GM19238 (cell line): ENCODE measurements at regions not wholly inside any gene's neighbourhood (a gene's known extent, or its start where the extent isn't known, plus 50 kb on each side); places are given as distances from the start of the nearest gene placed in this dataset.
"Not testable (repeated sequence)": the region's sequence is repeated elsewhere in the genome, so short reads cannot be mapped to it uniquely, and the experiment has no call there.

Experiments used
- DNase-seq: peaks from one replicate; pipeline ENCODE4 v3.0.0; 2011; ENCODE audit warnings: low spot score; ENCODE audit not compliant: insufficient read length

DNA sequence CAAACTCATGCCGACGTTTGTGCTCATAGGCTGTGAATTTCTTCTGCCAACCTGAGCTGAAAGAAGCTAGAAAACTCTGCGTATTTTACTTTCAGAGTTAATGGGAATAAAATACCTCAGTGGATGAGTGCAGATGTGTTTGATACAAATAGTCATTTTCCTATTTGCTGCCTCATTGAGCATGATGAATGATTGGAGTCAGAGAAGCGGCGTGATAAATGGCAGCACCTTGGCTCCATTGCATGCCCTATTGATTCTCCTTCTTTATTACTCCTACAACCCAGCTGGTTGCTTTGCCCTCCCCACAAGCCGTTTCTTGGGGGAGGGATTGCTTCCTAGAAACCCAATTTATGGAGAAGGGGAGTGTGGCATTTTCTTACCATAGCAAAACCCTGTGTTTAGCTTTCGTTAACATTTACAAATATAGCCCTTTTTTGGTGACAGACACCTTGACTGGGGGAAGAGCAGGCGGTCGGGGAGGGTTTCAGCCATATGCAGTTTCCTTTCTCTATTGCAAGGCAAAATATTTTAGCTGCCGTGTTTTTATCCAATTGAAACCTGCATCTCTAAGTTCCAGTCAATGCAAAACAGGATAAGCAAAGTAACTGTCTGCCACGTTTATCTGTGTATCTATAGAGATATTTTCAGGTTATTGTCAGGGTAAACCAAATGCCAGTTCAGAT lies 93.1 kb upstream of the TBCA start:
- DNase-seq = no peak

- DNase-seq = no peak
Observed at GRCh38 chr5:77867914-77868313, 91.8 kb upstream of the TBCA start.

DNA sequence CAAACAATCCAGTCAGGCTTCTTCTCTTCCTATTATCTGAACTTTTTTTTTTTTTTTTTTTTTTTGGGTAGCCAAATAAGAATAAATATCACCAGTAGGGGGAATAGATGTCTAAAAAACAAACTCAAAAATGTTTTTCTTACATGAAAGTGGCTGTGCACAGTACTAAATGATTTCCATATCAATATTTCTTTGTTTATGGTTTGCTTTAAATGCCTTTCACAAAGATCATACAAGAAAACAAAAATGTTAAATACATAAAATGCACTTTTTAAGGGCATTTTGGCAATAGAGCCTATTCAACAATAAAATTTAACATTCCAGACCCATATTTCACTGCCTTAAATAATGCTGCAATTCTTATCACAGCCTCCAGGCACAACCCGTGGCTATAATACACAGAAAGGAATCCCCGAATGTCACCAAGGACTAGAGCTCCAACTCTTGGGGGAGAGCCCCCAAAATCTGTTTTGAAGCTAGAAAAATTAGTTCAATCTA lies 91.1 kb upstream of the TBCA start:
- no peak for DNase-seq

DNA sequence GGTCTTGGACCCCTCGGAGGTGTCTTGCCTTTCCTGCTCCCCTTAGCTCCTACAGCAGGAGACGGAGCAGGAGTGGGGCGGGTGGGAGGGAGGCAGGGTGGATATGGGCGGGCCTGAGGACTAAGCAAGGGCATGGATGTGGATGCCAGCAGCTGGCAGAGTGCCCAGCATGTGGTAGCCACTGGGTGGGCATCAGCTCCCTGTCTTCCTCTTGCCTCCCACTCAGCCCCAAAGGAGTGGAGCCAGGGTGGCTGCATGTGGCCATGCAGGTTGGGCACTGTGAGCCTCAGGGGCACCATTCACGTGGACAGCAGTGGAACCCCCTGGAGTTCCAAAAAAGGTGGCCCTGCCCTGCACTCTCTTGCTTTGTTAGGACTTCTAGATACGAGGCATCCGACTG lies 90.1 kb upstream of the TBCA start:
- DNase-seq = no peak

- DNase-seq = no peak
Observed at GRCh38 chr5:77864997-77865396, 88.9 kb upstream of the TBCA start.

GRCh38 chr5:77863181-77863580 lies 87.0 kb upstream of the TBCA start:
- DNase-seq = no peak

DNA sequence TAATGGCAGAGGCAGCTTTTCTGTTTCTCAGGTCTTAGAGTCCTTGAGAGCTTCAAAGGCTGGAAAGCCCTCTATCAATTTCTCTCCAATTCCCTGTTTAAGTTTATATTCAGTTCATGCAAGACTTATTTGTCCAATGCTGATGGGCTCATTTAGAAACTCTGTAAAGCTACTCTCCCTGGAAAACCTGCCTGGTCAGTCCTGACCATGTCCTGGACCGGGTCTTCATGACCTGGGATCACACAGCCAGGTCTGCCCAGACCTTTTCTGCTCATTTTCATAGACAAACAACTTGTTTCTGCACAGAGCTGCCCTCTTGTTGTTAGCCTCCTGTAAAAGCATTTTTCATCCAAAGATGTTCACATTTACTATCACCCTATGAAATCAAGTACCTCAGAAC lies 85.4 kb upstream of the TBCA start:
- DNase-seq = no peak

GRCh38 chr5:77859306-77859705 lies 83.2 kb upstream of the TBCA start:
- no peak for DNase-seq

GRCh38 chr5:77858678-77859077 lies 82.5 kb upstream of the TBCA start:
- DNase-seq = not testable (repeated sequence)

- DNase-seq = no peak
Observed at GRCh38 chr5:77855369-77855768, 79.2 kb upstream of the TBCA start.

GRCh38 chr5:77853353-77853907 lies 77.3 kb upstream of the TBCA start:
- DNase-seq = no peak

- DNase-seq = peak; percentile 71
Observed at GRCh38 chr5:77852514-77853352, 76.6 kb upstream of the TBCA start.

GRCh38 chr5:77852068-77852513 lies 76.0 kb upstream of the TBCA start:
- no peak for DNase-seq

GRCh38 chr5:77851176-77852067 lies 75.3 kb upstream of the TBCA start:
- peak; percentile 34 for DNase-seq

- DNase-seq = no peak
Observed at GRCh38 chr5:77850536-77851175, 74.5 kb upstream of the TBCA start.

GRCh38 chr5:77849308-77849900 lies 73.3 kb upstream of the TBCA start:
- no peak for DNase-seq

GRCh38 chr5:77847814-77848290 lies 71.7 kb upstream of the TBCA start:
- no peak for DNase-seq

DNA sequence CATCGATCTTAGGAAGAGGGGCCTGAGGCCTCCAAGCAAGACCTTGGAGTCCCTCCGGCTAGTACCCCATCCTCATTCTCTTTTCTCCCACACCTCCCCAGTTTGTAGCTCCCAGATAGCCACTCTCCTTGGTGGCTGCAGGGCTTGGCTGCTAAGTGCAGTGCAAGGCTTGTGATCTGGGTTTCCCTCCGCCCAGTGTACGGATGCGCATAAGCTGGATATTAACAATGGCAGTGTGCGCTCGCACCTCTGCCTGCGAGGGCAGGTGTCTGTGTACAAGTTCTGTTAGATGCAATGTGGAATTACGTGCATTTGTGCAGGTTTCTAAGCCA lies 71.0 kb upstream of the TBCA start:
- no peak for DNase-seq

GRCh38 chr5:77846422-77847128 lies 70.4 kb upstream of the TBCA start:
- DNase-seq = no peak

DNA sequence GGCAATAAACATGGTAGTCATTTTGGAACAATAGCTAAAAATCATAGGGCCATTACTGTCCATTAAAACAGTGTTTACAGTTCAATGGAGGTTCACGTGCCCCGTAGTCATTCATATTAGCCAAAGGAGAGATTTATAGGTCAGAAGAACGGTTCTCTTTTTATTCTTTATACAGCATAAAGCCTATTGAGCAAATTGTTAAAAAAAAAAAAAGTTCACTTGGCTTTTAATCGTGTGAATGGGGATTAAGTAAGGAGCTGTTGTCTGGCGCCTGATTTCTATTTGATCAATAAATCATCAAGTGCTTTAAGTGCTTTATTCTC lies 69.1 kb upstream of the TBCA start:
- DNase-seq = no peak
